HL-60 (cell line): ENCODE measurements at regions not wholly inside any gene's neighbourhood (a gene's known extent, or its start where the extent isn't known, plus 50 kb on each side); places are given as distances from the start of the nearest gene placed in this dataset.

ENCODE experiments used
- CTCF ChIP-seq: IDR thresholded peaks from one replicate; pipeline ENCODE4 v1.5.1; 2011; ENCODE audit warnings: low read length, control low read depth, inconsistent platforms; ENCODE audit not compliant: insufficient read depth
- GABPA ChIP-seq: IDR thresholded peaks from 2 replicates; pipeline ENCODE4 v1.6.1; 2012; ENCODE audit warnings: low read depth
- POLR2AphosphoS5 ChIP-seq: IDR thresholded peaks from 2 replicates; pipeline ENCODE4 v1.6.1; 2012; ENCODE audit warnings: low read depth

- TF ChIP-seq GABPA (no peak), CTCF (no peak), POLR2AphosphoS5 (no peak)
Observed at GRCh38 chr1:5691795-5692509, 300.3 kb downstream of the NPHP4 start.
